OCI-LY3 (cell line): ENCODE measurements at regions not wholly inside any gene's neighbourhood (a gene's known extent, or its start where the extent isn't known, plus 50 kb on each side); places are given as distances from the start of the nearest gene placed in this dataset.

Experiments used
- H2AFZ ChIP-seq: fragments of 200-600, 300-600 bp; shearing (Covaris generic); 2 replicates; pipeline ENCODE4 v1.6.0; 2014; ENCODE audit warnings: antibody characterized with exemption, low read depth, low read length
- H3K27ac ChIP-seq: fragments of 200-600, 300-600 bp; sonication (generic); 2 replicates; pipeline ENCODE4 v1.5.1; 2014; ENCODE audit warnings: mild to moderate bottlenecking, low read length, moderate library complexity, mixed read lengths
- H3K27me3 ChIP-seq: fragments of 200-600, 300-600 bp; sonication (generic); 2 replicates; pipeline ENCODE4 v1.6.1; 2014; ENCODE audit warnings: low read depth, low read length, mixed read lengths
- H3K36me3 ChIP-seq: fragments of 200-600, 300-600 bp; sonication (generic); replicated peaks from 2 replicates; pipeline ENCODE3; 2014; ENCODE audit warnings: low read depth, low read length, mixed read lengths
- H3K4me1 ChIP-seq: fragments of 300-600, 200-600 bp; sonication (generic); 2 replicates; pipeline ENCODE4 v1.6.1; 2014; ENCODE audit warnings: low read length, mixed read lengths
- H3K4me2 ChIP-seq: fragments of 200-600, 300-600 bp; sonication (generic); 2 replicates; pipeline ENCODE4 v1.6.1; 2014; ENCODE audit warnings: low read length, mixed read lengths
- H3K4me3 ChIP-seq: fragments of 300-600, 200-600 bp; sonication (generic); 2 replicates; pipeline ENCODE4 v1.5.1; 2014; ENCODE audit warnings: antibody characterized with exemption, mild to moderate bottlenecking, low read length, moderate library complexity
- H3K79me2 ChIP-seq: fragments of 300-600, 200-600 bp; shearing (Covaris generic); 2 replicates; pipeline ENCODE4 v1.6.1; 2014; ENCODE audit warnings: mild to moderate bottlenecking, low read length, mixed read lengths
- H3K9ac ChIP-seq: fragments of 300-600, 200-600 bp; shearing (Covaris generic); 2 replicates; pipeline ENCODE4 v1.6.0; 2014; ENCODE audit warnings: mild to moderate bottlenecking, low read length, moderate library complexity
- H3K9me3 ChIP-seq: fragments of 200-600, 300-600 bp; shearing (Covaris generic); 2 replicates; pipeline ENCODE4 v1.6.1; 2014; ENCODE audit warnings: low read length, mixed read lengths; ENCODE audit not compliant: insufficient read depth
- H4K20me1 ChIP-seq: fragments of 200-600, 300-600 bp; sonication (generic); 2 replicates; pipeline ENCODE4 v1.6.1; 2016; ENCODE audit warnings: low read length, mixed read lengths; ENCODE audit not compliant: insufficient read depth
- CTCF ChIP-seq: fragments of 200-600, 300-600 bp; sonication (generic); IDR thresholded peaks from 2 replicates; pipeline ENCODE4 v1.5.1; 2014; ENCODE audit warnings: antibody characterized with exemption, low read length, low read depth
- EZH2phosphoT487 ChIP-seq: fragments of 200-600 bp; shearing (Covaris generic); IDR thresholded peaks from 2 replicates; pipeline ENCODE4 v1.6.1; 2018; ENCODE audit warnings: antibody characterized with exemption, mixed run types, low read depth

- no peaks in the 10 kb centered on the region for H4K20me1 ChIP-seq
- TF ChIP-seq CTCF (no peak), EZH2phosphoT487 (no peak)
- H3K79me2 ChIP-seq = no peaks in the 10 kb centered on the region
- H3K36me3 ChIP-seq = no peaks in the 10 kb centered on the region
- H3K27me3 ChIP-seq = peaks cover 45% of the 10 kb centered on the region
- no peak overlapping the region for H3K4me3 ChIP-seq
- 0 out of 2 replicates have a peak, but pooled peaks cover under 1% of the 10 kb centered on the region for H3K4me1 ChIP-seq
- no peak overlapping the region for H3K9ac ChIP-seq
- no peak overlapping the region for H2AFZ ChIP-seq
- H3K27ac ChIP-seq = no peak overlapping the region
- no peaks in the 10 kb centered on the region for H3K9me3 ChIP-seq
- H3K4me2 ChIP-seq = no peak overlapping the region
These were observed 144.8 kb downstream of the RNF152 start for GRCh38 chr18:61748004-61748403.

- Histone ChIP-seq H3K4me1 (peaks cover 4% of the 10 kb centered on the region; the same call in 1 of the 2 replicates), H3K9ac (no peak overlapping the region), H4K20me1 (0 out of 2 replicates have a peak, but pooled peaks cover 3% of the 10 kb centered on the region), H2AFZ (no peak overlapping the region), H3K27ac (no peak overlapping the region), H3K4me3 (no peak overlapping the region), H3K36me3 (no peaks in the 10 kb centered on the region), H3K79me2 (no peaks in the 10 kb centered on the region), H3K4me2 (no peak overlapping the region), H3K27me3 (peaks cover 35% of the 10 kb centered on the region), H3K9me3 (no peaks in the 10 kb centered on the region)
- TF ChIP-seq CTCF = no peak
- no peak for TF ChIP-seq EZH2phosphoT487
These were observed 148.9 kb downstream of the RNF152 start for GRCh38 chr18:61743775-61744531.

DNA sequence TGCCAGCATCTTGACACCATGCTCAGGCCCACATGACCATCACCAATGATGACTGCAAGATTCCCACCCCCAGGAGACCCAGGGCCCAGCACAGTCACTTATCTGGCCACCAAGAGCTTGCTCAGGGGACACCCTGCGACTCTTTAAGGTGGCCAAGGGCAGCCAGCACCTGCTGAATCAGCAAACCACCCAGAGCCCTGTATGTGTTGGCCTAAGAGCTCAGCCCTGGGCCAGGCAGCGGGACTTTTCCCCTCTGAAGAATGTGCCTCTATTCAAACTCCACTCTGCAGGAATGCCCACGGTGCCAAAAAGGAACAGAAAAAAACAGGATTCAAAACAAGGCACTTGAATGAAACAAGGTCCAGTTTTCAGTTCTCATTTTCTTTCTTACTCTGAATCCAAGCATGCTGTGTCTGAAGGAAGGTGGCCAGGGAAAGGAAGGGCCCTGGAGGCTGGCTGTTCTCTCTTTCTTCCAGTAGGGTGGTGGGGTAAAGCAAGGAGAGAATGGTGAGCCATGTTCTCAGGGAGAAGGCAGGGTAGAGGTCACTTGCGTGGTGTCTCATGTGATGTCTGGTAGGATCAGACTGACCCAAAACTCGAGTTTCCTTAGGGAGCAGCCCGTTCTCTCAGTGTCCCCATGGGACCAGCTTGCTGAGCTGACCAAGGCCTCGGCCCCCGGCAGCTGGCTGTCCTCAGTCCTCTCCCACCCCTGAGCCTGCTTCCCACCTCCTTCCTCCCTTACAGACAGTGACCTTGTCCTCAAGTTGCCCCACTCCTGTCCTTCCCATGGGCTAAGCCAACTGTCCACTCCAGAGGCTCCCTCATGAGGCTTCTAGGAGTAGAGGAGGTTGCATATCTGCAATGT lies 150.0 kb downstream of the RNF152 start:
- no peak overlapping the region for H3K27ac ChIP-seq
- 0 out of 2 replicates have a peak, but pooled peaks cover 3% of the 10 kb centered on the region for H4K20me1 ChIP-seq
- peaks cover 4% of the 10 kb centered on the region; the same call in 1 of the 2 replicates for H3K4me1 ChIP-seq
- H2AFZ ChIP-seq = no peak overlapping the region
- H3K9me3 ChIP-seq = no peaks in the 10 kb centered on the region
- TF ChIP-seq CTCF = no peak
- TF ChIP-seq EZH2phosphoT487 = no peak
- peaks cover 24% of the 10 kb centered on the region for H3K27me3 ChIP-seq
- H3K4me3 ChIP-seq = no peak overlapping the region
- H3K79me2 ChIP-seq = no peaks in the 10 kb centered on the region
- H3K4me2 ChIP-seq = no peak overlapping the region
- H3K36me3 ChIP-seq = no peaks in the 10 kb centered on the region
- H3K9ac ChIP-seq = no peak overlapping the region
